ENCODE measurements at regions not wholly inside any gene's neighbourhood (a gene's known extent, or its start where the extent isn't known, plus 50 kb on each side); places are given as distances from the start of the nearest gene placed in this dataset. TPM values are rescaled to one million over a fixed set of nuclear protein-coding genes. Genes with fewer than 3 reads are reported as not detected.
"Not testable (repeated sequence)": the region's sequence is repeated elsewhere in the genome, so short reads cannot be mapped to it uniquely, and the experiment has no call there.

DNA sequence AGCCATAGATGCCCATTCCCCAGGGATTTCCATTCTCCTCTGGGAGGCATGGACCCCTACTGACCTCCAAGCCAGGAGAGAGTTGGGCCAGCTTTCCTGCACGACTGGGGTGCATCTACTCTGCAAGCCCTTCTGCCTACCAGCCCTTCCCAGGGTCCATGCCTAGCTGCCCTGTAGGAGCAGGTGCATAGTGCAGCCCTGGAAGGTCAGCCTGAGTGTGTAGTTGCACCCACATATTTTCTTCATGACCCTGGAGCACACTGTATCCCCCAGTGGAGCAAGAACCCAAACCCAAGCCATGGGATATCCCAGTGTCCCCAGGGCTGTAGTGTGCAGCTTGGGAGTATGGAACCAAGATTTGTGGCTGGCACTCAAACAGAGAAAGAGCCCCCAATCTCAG, 155.6 kb upstream of the GOLGA6L22 start:
- DNase-seq; CTCF ChIA-PET; H3K27me3 ChIP-seq (replicated peaks; ENCODE audit: control insufficient read depth, insufficient read depth, low read length); intact Hi-C loops (cut with micrococcal nuclease; ENCODE audit: unreplicated experiment); H3K4me1 Mint-ChIP-seq (ENCODE audit: low read depth, unreplicated experiment); BruUV-seq (replicated peaks); H3K4me3 ChIP-seq (ENCODE audit: low read depth, low read length); H3K9me3 Mint-ChIP-seq (ENCODE audit: unreplicated experiment); POLR2A ChIA-PET; H3K36me3 Mint-ChIP-seq (ENCODE audit: insufficient read depth, unreplicated experiment); H3K27me3 Mint-ChIP-seq (ENCODE audit: insufficient read depth, unreplicated experiment); H3K4me3 Mint-ChIP-seq (ENCODE audit: unreplicated experiment); H3K9me3 ChIP-seq; H3K27ac Mint-ChIP-seq (ENCODE audit: unreplicated experiment); H3K4me1 ChIP-seq; H3K36me3 ChIP-seq (ENCODE audit: control insufficient read depth, insufficient read depth, low read length): not testable (repeated sequence)

Small RNA genes lying in the stretch of these regions (microRNA-seq; reads per million reads assigned to microRNA genes)
- not detected for gene MIR1268A

All from Caco-2 (cell line).